ENCODE measurements at regions not wholly inside any gene's neighbourhood (a gene's known extent, or its start where the extent isn't known, plus 50 kb on each side); places are given as distances from the start of the nearest gene placed in this dataset.

- no peak overlapping the region for H3K27ac Mint-ChIP-seq
- H3K4me3 Mint-ChIP-seq = no peak overlapping the region
- DNase-seq = no peak
- no peak for TF ChIP-seq CTCF (IDR thresholded peaks at IDR 0.05)
- H3K9me3 Mint-ChIP-seq = peaks cover 12% of the 10 kb centered on the region
- peaks cover 56% of the 10 kb centered on the region for H3K4me1 Mint-ChIP-seq
- H3K27me3 Mint-ChIP-seq (ENCODE audit: low read depth, poor library complexity) = peaks cover 15% of the 10 kb centered on the region
- peaks cover 5% of the 10 kb centered on the region for H3K36me3 Mint-ChIP-seq (ENCODE audit: low read depth)
Measured at GRCh38 chr9:86578722-86579121, 224.5 kb upstream of the TUT7 start.

- Mint-ChIP-seq H3K4me3 (no peak overlapping the region), H3K9me3 (peaks cover 18% of the 10 kb centered on the region), H3K27me3 (ENCODE audit: low read depth, poor library complexity) (peaks cover 11% of the 10 kb centered on the region), H3K4me1 (peaks cover 48% of the 10 kb centered on the region), H3K27ac (peak overlapping the region; percentile 42), H3K36me3 (ENCODE audit: low read depth) (peaks cover 5% of the 10 kb centered on the region)
- TF ChIP-seq CTCF (IDR thresholded peaks at IDR 0.05) = no peak
- peak; percentile 70 for DNase-seq
Measured at GRCh38 chr9:86577420-86578333, 223.5 kb upstream of the TUT7 start.

GRCh38 chr9:86575825-86576525, 221.8 kb upstream of the TUT7 start:
- H3K36me3 Mint-ChIP-seq (ENCODE audit: low read depth) = peaks cover 5% of the 10 kb centered on the region
- H3K27ac Mint-ChIP-seq = no peak overlapping the region
- no peak for DNase-seq
- H3K4me1 Mint-ChIP-seq = peaks cover 42% of the 10 kb centered on the region
- H3K4me3 Mint-ChIP-seq = no peak overlapping the region
- peaks cover 7% of the 10 kb centered on the region for H3K27me3 Mint-ChIP-seq (ENCODE audit: low read depth, poor library complexity)
- no peak for TF ChIP-seq CTCF (IDR thresholded peaks at IDR 0.05)
- peaks cover 12% of the 10 kb centered on the region for H3K9me3 Mint-ChIP-seq

- Mint-ChIP-seq H3K9me3 (peaks cover 13% of the 10 kb centered on the region), H3K4me3 (no peak overlapping the region), H3K27me3 (ENCODE audit: low read depth, poor library complexity) (peaks cover 7% of the 10 kb centered on the region), H3K27ac (no peak overlapping the region), H3K36me3 (ENCODE audit: low read depth) (peaks cover 5% of the 10 kb centered on the region), H3K4me1 (peaks cover 33% of the 10 kb centered on the region)
- TF ChIP-seq CTCF (IDR thresholded peaks at IDR 0.05) = no peak
- DNase-seq = no peak
Measured at GRCh38 chr9:86575137-86575536, 220.9 kb upstream of the TUT7 start.

- H3K4me1 Mint-ChIP-seq = peaks cover 22% of the 10 kb centered on the region
- H3K9me3 Mint-ChIP-seq = peaks cover 25% of the 10 kb centered on the region
- peaks cover 7% of the 10 kb centered on the region for H3K27me3 Mint-ChIP-seq (ENCODE audit: low read depth, poor library complexity)
- no peak for DNase-seq
- no peak overlapping the region for H3K27ac Mint-ChIP-seq
- no peak overlapping the region for H3K4me3 Mint-ChIP-seq
- peaks cover 5% of the 10 kb centered on the region for H3K36me3 Mint-ChIP-seq (ENCODE audit: low read depth)
- TF ChIP-seq CTCF (IDR thresholded peaks at IDR 0.05) = no peak
Measured at GRCh38 chr9:86573886-86574285, 219.7 kb upstream of the TUT7 start.

Data from nephron progenitor cell (in vitro differentiated cells).